Lower leg skin (tissue), 3 donors: ENCODE measurements at regions not wholly inside any gene's neighbourhood (a gene's known extent, or its start where the extent isn't known, plus 50 kb on each side); places are given as distances from the start of the nearest gene placed in this dataset.

Source experiments
- POLR2A ChIP-seq, 2 donors: fragments of 450-650 bp; IDR thresholded peaks; one replicate each; pipeline ENCODE4 v1.6.1; 2016 to 2017; ENCODE audit warnings: antibody characterized with exemption in 2 of 2, mild to moderate bottlenecking in 1 of 2, moderate library complexity in 1 of 2
- TF ChIP-seq, protein P1 (sequence below), 3 donors: fragments of 450-650 bp; IDR thresholded peaks; one replicate each; pipeline ENCODE4 v1.5.1; 2016; ENCODE audit warnings: antibody characterized with exemption in 3 of 3, mild to moderate bottlenecking in 3 of 3, moderate library complexity in 2 of 3

DNA sequence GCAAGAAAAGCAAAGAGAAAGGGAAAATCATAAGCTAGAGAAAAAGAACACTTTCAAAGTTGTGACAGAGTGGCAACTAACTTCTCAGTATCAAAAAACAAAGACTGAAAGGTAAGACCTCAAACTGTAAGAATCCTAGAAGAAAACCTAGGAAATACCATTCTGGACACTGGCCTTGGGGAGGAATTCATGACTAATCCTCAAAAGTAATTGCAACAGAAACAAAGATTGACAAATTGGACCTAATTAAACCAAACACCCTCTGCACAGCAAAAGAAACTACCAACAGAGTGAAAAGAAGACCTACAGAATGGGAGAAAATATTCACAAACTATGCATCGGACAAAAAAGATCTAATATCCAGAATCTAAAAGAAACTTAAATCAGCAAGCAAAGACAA is 79.1 kb downstream of the FEM1C start:
- TF ChIP-seq, protein P1, sequence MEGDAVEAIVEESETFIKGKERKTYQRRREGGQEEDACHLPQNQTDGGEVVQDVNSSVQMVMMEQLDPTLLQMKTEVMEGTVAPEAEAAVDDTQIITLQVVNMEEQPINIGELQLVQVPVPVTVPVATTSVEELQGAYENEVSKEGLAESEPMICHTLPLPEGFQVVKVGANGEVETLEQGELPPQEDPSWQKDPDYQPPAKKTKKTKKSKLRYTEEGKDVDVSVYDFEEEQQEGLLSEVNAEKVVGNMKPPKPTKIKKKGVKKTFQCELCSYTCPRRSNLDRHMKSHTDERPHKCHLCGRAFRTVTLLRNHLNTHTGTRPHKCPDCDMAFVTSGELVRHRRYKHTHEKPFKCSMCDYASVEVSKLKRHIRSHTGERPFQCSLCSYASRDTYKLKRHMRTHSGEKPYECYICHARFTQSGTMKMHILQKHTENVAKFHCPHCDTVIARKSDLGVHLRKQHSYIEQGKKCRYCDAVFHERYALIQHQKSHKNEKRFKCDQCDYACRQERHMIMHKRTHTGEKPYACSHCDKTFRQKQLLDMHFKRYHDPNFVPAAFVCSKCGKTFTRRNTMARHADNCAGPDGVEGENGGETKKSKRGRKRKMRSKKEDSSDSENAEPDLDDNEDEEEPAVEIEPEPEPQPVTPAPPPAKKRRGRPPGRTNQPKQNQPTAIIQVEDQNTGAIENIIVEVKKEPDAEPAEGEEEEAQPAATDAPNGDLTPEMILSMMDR (IDR thresholded peaks at IDR 0.05): no peak
- TF ChIP-seq POLR2A (IDR thresholded peaks at IDR 0.05): no peak
